ENCODE measurements at regions not wholly inside any gene's neighbourhood (a gene's known extent, or its start where the extent isn't known, plus 50 kb on each side); places are given as distances from the start of the nearest gene placed in this dataset.

DNA sequence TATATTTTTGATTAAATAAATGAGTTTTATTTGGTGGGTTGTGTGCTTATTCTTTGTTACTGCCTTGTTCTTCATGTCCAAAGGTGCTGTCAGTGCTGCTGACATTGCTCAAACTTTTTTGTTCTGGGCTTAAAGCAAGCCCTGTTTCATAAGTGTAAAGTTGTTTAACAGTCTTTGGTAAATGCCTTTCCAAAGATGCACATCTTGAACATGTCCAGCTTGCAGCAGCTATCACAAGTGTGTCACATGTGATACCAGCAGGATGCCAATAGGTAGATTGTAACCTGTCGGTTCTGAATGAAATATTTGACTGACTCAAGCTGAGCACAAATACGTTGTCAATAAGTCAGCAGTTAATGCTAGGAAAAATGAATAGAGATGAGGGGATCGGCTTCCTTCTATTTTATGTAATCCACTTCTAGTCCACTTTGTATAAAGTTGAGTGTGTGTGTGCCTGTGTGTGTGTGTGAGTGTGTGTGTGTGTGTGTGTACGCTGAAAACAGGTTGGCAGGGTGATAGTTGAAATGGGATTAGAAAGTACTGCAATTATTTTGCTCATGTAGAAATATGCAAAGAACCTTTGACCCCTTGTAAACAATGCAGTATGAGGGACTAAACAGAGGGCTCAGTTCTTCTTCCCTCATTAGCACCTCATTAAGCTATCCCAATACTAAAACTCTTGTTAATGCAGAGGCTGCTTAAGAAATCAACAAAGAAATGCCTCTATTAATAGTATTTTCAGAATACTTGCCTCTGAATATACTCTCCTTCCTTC, 986.5 kb downstream of the TUSC7 start:
- DNase-seq, result no peak

DNA sequence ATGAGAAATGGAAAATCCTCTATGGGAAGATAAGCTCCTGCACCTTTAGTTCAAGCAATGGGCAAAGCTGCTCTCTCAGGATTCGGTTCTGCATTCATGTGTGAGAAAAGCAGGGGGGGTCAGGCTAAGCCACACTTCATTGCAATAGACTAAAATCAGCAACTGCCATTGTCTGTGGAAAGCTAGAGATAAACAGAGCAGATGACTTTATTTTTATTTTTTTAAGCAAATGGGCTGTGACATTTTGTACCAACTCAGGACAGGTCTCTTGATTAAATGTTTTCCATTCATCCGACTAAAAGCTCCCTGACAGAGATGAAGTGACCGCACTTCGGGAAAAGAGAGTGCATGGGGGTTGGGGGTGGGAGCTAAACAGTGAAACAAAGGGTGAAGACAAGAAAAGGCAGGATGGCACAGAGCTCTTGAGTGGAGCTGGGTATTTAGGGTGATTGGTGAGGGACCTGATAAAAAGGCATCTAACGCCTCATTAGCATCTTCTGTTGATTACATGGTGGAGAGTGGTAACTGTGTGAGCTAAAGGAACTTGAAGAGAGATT, 987.4 kb downstream of the TUSC7 start:
- no peak for DNase-seq

DNA sequence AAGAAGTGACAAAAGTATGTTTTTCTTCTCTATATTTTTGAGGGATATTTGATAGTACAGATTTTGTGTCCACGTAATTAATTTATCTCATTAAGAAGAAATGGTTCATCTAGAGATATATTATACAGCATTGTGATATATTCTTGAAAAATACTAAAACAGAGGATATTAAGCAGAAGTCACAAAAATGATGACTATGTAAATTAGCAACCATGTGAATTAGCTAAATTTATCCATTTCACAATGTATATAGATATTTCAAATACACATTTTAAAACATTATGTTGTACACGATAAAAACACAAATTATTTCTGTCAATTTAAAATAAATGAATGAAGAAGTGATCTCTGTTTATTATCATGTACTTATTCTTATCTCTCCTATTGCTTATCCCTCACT, 989.5 kb downstream of the TUSC7 start:
- DNase-seq, result no peak

DNA sequence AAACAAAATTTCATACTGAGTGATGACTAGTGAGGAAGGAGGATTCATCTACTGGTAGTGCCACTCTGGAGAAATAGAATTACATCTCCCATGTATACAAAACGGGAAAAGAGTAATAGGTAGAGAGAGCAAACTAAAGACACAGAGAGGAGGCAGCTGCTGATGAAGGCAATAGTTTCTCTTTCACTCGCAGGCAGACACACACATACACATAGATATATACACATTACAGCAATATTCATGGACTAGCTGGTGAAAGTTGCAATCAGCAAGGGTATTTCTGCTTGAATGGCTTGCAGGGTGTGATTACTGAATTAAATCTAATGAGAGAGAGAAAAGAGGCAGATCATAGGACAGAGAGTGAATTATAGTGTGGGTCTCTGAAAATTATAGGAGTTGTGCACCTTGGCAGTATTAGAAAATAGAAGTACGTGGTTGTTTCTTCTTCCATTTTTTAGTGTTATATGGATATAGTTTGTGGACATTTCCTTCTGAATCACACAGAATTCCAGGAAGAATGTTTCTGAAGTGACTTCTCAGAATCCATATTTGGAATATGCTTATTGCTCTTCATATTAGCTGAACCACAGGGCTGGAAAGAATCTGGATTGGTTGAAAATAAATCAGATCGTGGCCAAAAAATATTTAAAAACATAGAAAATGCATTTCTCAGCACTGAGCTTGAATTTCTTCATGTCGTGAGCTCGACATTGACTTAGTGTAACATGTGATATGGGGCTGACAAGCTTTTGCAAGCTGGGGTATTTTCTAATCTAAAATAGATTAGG, 991.2 kb downstream of the TUSC7 start:
- DNase-seq, result no peak

DNA sequence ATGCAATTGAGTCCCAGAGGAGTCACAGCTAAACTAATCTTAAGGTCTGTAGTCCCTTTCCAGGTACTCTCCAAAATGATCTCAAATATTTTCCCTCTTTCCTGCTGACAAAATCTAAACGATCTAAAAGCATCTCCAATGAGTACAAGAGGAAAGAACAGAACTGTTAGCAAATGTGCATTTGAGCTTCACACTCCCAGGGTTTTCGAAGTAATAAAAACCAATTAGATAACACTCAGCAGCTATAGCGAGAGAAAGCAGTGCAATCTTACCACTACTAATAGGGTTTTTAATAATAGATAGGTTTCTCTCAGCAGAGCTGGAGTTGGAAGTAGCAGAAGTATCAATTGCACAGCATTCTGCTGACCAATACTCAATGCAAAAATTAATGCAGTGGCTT, 995.4 kb downstream of the TUSC7 start:
- no peak for DNase-seq

DNA sequence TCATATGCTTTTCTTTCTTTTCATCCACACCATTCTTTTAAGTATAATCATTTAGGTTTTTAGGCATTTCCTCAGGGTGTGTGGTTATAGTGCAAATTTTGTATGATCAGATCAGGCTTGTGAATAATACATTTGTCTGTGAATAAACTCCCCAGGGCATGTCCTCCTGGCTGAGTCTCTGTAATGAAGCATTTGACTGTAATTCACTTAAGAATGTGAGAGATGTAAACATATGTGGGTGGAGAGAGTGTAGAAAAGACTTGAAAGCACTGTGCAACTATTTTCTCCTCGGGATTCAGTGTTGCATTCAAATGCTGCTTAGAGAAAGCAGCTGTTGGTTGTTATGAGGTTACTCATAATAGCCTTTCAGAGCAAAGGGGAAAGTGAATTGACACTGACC, 996.5 kb downstream of the TUSC7 start:
- DNase-seq, result no peak

DNA sequence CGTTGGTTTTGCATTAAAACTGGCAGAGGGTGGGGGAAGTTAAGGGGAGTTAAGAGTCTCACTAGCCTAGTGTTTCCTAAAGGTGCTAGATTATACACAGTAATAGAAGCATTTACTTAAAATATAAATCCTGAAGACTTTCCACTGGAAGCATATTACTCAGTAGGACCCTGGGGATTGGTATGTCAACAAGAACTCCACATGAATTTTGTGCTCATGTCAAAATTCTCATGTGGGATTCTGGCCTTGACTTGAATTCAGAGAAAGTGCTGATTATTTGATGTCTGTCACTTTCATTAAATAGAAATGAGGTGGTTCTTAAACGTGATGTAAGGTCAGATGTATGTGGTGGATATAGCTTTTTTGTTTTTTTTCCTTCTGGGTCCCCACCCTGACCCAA, 997.2 kb downstream of the TUSC7 start:
- no peak for DNase-seq

DNA sequence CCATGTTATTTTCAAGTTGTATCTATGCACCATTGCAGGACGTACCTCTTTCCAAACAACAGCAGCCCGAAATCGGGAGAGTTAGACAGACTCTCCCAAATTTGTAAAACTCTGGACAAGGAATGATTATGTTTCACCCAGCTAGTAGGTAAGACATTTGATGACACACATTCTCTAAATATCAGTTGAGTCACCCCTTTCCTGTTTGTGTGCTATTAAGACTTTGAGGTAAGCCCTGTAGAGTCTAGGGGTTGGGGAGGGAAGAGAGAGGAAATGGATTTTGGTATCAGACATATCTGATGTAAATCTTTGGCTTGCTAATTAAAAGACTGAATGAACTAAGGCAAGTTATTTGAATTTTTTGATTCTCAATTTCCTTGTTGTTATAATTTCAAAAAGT, 999.0 kb downstream of the TUSC7 start:
- no peak for DNase-seq

DNA sequence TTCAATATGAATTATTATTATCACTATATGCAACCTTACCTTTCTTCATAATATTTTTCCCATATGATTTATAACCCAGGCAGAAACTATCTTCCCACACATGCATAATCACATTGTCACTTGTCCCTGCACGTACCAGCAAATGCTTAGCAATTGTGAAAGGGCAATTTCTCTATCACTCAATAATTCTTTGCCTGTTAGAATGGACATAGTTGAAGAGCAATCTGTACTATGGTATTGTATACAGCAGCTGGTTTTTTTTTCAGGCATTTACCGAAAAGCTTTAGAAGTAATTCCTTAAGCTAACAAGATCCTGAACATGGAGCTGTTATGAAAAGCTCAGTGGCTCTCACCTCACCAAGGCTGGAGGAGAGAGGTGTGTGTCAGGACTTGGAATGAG, 999.5 kb downstream of the TUSC7 start:
- no peak for DNase-seq

DNA sequence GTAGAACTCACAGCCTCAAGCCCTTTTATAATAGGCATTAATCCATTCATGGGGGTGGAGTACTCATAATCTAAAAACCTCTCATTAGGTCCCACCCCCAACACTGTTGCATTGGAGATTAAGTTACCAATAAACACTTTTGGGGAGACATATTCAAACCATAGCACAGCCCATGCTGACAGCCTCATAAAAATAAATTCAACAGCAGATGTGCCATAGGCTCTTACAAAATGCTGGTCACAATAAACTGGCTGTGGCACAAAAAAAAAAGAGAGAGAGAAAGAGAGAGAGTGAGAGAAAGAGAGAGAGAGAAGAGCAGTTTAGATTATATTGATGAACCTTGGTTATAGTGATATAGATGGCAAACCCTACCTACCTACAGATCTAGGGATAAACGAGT, 1000.9 kb downstream of the TUSC7 start:
- no peak for DNase-seq

DNA sequence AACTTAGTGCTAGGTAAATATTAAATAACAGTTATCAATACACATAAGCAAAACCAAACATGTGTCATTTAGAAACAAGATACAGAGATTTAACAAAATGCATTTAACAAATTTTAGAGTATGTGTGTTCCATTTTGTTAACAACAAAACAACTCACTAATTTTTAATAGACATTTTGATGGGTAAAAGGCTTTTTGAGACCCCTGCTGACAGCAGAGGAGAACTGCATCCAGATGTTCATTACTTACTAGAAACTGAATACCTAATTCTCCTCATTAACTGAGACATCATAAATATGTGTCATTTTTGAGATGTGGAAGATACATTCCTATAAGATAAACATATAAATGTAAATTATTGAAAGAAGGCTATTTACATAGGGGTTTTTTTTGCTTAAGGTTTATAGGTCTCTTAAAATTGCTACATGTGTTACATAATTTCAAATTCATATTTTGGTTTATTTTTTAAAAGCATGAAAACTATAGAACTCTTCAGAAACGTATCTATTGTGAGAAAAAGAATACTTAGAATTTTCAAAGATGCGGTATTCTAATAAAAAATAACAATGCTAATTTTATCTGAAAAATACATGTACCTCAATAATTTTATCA, 1009.8 kb downstream of the TUSC7 start:
- DNase-seq, result peak; percentile 49

DNA sequence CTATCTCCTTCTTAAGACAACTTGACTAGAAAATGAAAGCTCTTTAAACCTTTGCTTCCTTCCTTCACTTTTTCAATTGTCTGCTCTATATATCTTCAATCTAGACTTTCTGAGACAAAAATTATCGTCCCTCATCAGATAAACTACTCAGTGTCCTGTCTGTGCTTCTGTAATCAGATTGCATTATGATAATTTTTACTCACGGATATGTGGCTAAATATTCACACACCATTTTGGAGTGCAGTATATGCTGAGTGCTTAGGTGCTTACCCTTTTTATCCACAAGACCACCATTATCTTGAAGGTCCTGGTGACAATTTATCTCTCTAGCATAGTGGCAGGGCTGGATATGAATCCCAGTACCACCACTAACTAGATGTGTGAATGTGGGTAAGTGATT, 1012.3 kb downstream of the TUSC7 start:
- DNase-seq, result no peak

DNA sequence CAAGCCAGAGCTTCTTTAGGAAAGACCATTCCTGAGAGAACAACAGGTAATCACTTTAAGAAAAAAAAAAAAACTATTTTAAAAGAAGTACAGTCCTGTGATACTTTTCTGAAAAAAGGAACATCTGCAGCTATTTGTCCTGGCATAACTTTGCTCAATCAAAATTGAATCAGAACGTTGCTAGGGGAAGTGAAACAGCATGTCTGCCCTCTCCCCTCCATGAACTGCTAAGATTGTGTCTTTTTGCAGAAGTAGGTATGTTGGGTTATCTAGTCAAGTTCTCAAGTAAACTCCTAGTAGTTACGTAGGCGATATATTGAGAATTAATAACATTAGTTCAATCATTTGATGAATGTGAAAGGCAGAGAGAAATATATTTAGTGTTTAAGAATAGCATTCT, 1013.3 kb downstream of the TUSC7 start:
- DNase-seq, result no peak

DNA sequence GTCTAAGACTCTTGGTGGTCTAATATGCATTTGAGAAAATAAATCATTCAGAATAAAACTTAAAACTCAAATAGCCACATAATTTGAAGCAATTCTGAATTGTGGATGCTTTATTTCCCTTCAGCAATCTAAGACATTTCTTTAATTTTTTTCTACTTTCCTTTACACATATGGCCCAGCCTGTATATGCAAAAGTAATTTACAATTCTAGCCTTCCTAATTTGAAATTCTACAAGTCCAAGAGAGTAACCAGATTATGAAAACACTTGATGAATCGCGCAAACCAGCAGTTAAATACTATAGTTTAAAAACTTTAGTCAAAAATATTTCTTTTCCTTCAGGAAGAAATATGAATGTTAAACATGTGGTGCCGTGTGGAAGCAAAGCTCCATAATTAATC, 1014.2 kb downstream of the TUSC7 start:
- no peak for DNase-seq

DNA sequence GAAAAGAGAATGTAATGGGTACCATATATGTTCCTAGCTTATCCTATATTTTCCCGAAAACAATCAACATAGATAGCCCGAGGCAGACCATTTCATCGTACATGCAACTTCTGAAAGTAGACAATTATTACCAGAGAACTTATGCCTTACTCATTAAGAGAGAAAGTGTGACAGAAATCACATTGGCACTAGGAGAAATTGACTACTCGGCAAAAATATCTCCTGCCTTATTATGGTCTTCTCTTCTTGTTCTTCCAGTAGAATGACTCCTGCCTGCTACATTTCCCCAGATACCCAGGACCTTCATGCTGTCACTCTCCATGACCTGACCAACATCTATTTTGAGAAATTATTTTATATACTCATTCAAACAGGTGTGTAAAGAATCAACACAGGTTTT, 1015.7 kb downstream of the TUSC7 start:
- DNase-seq, result no peak

DNA sequence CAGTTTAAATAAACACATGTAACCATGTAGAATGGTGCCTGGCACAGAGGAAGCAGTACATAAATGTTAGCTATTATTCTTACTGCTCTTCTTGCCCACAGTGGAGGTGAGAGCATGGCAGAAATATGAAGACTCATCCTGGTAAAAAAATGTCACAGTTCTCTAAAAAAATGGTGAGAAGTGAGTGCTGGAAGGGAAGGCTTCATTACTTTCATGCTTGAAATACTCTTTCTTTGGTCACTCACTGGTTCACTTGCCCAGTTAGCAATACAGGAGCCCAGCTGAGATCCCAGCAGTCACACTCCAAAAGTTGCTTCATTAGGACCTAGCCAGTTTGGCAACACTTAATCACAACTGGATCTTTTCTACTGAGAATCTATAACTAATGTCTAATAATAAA, 1017.2 kb downstream of the TUSC7 start:
- DNase-seq, result no peak

DNA sequence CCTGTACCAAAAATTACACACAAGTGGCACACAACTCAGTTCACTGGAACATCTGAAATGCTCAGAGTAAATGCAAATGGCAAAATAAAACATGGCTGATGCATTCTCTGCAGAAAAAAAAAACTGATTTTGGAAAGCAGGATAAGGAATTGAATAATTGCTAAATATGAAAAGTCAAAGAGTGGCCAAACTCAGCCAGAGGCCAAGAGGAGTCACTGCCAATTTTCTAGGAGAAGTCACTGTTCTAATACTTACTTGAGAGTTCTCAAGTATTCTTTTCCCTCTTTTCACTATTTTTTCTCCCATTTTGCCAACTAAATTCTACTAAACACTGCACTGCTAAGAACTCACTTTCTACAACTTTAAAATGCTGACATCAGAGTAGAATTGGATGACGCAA, 1018.6 kb downstream of the TUSC7 start:
- DNase-seq, result no peak

DNA sequence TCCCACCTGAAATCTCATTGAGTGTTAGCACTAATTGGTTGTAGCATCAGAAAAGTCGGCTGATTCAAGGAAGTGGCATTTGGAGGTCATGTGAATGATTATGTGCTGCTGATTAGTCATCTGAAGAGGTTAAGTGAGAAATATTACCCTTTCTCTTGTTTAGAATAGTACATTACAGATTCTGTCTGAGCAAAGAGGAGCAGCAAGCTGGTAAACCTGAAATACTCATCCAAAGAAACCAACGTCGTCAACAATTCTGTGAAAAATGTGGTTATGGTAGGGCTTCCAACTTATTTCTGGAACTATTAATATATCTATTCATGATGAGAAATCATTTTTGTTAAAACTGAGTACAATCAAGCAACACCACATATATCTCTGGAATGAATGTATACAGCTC, 1024.9 kb downstream of the TUSC7 start:
- no peak for DNase-seq

DNA sequence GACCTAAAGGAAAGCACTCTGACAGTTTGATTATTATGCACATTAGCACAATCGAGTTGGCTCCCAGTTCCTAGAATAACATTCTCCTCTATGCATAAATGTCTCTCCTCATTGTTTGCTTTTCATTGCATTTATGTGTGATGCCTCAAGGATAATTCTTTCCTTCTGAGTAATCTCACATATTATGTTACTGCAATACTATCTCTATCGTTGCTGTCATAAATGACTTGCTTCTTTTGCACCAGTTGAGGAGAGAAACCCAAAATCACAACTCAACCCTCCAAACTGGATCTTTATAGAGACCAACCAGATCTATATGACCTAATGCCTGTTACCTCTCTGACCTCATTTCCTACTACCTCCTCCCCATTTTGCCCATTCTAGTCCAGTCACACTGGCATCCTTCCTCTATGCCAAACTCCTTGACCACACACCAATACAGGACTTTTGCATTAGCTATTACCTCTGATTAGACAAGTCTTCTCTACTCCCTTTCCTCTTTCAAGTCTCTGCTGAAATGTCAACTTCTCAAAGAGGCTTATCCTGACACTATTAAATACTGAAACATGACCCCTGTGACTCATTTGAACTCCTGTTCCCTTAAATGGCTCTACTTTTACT, 1026.0 kb downstream of the TUSC7 start:
- DNase-seq, result no peak

DNA sequence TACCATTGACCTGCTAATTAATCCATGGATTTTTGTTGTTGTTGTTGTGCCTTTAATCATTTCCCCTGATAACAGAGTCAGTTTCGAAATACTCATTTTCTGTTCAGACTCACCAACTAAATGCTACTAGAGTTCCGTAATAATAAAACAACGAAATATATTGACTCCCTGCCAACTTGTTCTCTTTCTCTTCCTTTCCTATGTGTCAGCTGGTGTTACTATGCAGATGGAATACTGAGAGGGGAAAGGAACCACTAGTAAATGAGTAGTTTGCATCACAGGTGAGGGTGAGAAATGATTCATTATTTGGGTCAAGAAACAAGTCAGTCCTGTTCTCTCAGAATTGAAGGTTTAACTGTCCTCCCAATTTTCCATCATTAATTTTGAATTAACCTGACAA, 1027.3 kb downstream of the TUSC7 start:
- DNase-seq, result no peak

DNA sequence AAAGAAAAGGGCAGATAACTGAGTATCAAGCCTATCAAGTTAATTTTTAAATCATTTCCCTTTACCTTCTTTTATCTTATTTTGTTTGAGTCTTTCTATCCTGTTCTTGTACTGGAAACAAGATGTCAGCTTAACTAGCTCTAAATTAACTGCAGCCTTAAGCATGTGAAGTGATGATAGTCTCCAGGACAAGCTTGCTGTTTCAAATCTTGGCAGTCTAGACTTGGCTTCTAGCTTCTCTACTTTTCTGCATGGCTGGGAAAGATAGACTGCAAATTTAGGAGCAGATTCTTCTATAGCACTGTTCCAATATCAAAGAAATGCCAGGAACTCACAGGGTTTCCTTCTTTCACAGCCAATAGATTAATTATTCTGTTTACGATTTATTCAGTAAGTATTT, 1034.4 kb downstream of the TUSC7 start:
- no peak for DNase-seq

DNA sequence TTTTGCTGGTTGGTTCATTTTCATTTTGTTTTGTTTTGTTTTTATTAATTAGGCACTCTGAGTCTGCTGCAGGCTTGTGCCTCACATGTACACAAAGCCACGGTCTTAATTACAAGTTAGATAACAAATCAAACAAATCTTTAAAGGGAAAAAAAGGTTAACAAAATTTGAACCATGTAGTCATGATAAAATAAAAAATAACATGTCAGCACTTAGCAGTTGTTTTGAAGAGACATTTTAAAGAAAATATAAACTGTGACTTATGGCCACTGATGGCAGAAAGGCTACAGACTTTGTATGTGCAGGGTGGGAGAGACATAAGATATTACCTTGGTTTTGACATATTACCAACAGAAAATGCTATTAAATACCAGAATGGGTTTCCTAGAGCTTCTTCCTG, 1035.4 kb downstream of the TUSC7 start:
- DNase-seq, result no peak

DNA sequence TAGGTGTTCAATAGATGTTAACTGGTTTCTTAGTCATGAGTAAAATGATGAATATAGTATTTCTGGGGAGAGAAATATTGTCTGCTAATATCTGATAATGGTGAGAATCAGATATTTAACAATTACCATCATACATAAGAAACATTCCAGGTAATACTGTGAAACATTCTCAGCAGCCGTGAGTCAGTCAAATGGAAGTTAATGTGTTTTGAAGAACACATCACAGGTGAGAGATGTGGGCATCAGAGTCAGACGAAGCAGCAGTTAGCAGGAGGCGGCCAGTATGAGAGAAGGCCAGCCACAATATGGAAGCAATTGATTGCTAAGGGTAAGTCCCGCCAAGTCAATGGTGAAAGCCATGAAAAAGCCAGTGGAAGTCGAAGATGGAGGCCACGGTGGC, 1035.9 kb downstream of the TUSC7 start:
- DNase-seq, result no peak

Measured in hematopoietic multipotent progenitor cell treated with erythropoietin and hydrocortisone succinate and interleukin-3 and kit ligand, for 6 days (in vitro differentiated cells).